Activated naive CD4-positive, alpha-beta T cell treated with anti-CD3 and anti-CD28 coated beads for 36 hours (primary cell): ENCODE measurements at regions not wholly inside any gene's neighbourhood (a gene's known extent, or its start where the extent isn't known, plus 50 kb on each side); places are given as distances from the start of the nearest gene placed in this dataset.

Experiments used
- CTCF ChIA-PET: fragments of 350-600 bp; sonication (Branson Sonifier 250); formaldehyde crosslinking; loops from one replicate; lab custom pipeline; 2021; ENCODE audit warnings: antibody characterized with exemption; lab: Charles Lee
- DNase-seq: peaks from one replicate; pipeline ENCODE4 v3.0.0-alpha.2; 2020
- H3K27ac Mint-ChIP-seq: one replicate; pipeline ENCODE4 v1.8.0; 2021; ENCODE audit warnings: mild to moderate bottlenecking, mixed read lengths
- H3K27me3 Mint-ChIP-seq: one replicate; pipeline ENCODE4 v1.8.0; 2021; ENCODE audit warnings: low read depth, mixed read lengths
- H3K36me3 Mint-ChIP-seq: one replicate; pipeline ENCODE4 v1.8.0; 2021; ENCODE audit warnings: low read depth, mixed read lengths
- H3K4me1 Mint-ChIP-seq: one replicate; pipeline ENCODE4 v1.8.0; 2021; ENCODE audit warnings: low read depth, mixed read lengths
- H3K4me3 Mint-ChIP-seq: one replicate; pipeline ENCODE4 v1.8.0; 2021; ENCODE audit warnings: mild to moderate bottlenecking, moderate library complexity, mixed read lengths
- H3K9me3 Mint-ChIP-seq: one replicate; pipeline ENCODE4 v1.8.0; 2021; ENCODE audit warnings: mixed read lengths
- intact Hi-C: fragments of 100-400 bp; cut with micrococcal nuclease; formaldehyde crosslinking; loops from one replicate; pipeline ENCODE4 v1.15.1; 2023

GRCh38 chr4:59994118-59994517 is 1206.0 kb upstream of the ADGRL3 start:
- CTCF ChIA-PET, result no interaction called here
- Mint-ChIP-seq H3K4me1 (no peaks in the 10 kb centered on the region), H3K36me3 (no peaks in the 10 kb centered on the region), H3K27me3 (no peaks in the 10 kb centered on the region), H3K9me3 (peaks cover 28% of the 10 kb centered on the region), H3K27ac (no peak overlapping the region), H3K4me3 (no peak overlapping the region)
- DNase-seq, result no peak
- intact Hi-C loops, result no loop called here

DNA sequence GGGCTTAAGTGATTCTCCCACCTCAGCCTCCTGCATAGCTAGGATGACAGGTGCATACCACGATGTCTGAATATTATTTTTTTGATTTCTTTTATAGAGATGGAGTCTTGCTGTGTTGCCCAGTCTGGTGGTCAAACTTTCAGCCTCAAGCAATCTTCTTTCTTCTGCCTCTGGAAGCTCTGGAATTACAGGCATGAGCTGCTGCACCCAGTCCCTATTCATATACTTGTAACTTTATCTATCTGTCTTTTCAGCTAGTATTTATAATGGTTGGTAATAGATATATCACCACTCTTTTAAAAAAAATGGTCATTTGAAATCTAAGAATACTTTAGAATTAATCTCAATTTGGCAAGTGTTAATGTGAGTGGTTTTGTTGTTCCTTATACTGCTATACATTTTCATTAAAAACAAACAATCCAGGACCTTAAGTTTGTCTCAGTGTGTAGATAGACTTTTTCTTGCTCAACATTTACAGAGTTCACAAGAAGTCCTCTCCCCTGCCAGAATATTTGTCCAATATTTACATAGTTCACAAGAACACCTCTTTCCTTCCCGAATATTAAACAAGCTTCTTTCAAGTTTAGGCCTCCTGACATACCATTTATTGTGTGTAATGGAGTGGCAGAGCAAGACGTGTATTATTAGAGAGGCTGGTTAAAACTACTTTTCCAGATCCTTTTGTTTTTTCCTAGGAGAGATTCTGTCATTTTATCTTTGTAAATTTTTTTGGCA is 1197.4 kb upstream of the ADGRL3 start:
- CTCF ChIA-PET, result no interaction called here
- Mint-ChIP-seq H3K4me3 (no peak overlapping the region), H3K9me3 (peaks cover 12% of the 10 kb centered on the region), H3K27ac (no peak overlapping the region), H3K4me1 (no peaks in the 10 kb centered on the region), H3K27me3 (no peaks in the 10 kb centered on the region), H3K36me3 (no peaks in the 10 kb centered on the region)
- intact Hi-C loops, result no loop called here
- no peak for DNase-seq

DNA sequence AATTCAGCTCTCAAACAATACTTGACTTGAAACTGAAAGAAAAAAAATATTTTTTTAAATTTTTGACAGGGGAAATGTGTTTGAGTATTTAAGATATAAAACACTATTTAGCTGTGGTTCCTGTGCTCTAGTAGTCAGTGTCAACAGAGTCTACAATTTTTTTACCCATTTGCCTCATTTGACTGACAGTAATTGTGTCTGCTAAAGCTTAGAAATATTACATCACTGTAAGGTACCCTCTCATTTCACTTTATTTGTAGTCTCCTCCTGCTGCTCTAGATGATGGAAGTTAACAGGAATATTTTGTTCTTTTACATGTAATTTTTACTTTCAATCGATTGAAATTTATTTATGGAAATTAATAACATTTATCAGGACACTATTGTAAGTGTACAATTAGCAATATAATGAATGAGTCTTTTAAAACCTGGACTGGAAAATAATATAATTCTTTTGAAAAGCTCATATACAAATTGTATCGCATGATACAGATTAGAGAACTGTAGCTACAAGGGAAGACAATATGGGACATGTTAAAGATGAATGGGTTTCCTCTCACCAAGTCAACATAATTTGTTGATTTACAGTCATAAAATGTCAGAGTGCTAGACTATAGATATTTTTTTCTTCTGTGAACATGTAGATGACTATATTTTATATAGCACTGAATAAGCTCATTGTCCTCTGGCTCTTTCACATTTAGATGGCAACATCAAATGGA is 1186.5 kb upstream of the ADGRL3 start:
- H3K9me3 Mint-ChIP-seq, result peaks cover 4% of the 10 kb centered on the region
- no peak overlapping the region for H3K27ac Mint-ChIP-seq
- H3K36me3 Mint-ChIP-seq, result no peaks in the 10 kb centered on the region
- intact Hi-C loops, result no loop called here
- CTCF ChIA-PET, result no interaction called here
- no peaks in the 10 kb centered on the region for H3K27me3 Mint-ChIP-seq
- no peak for DNase-seq
- H3K4me3 Mint-ChIP-seq, result no peak overlapping the region
- H3K4me1 Mint-ChIP-seq, result no peaks in the 10 kb centered on the region

DNA sequence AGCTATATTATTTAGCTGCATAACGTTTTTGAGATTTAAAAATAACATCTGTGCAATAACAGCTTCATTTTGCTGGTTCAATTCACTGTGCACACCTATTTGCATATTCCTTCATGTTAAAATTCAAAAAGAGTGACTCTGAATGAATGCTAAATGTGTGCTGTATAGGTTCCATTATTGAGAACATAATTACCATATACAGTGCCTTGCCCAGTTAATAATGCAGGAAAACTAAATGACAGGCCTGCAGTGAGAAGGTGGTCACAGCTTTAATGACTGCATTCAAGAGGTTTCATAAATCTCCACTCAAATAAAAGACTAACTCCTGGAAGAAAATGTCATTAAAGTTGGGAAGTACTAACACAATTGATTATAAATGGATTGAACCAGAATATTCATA is 1183.2 kb upstream of the ADGRL3 start:
- no peaks in the 10 kb centered on the region for H3K36me3 Mint-ChIP-seq
- H3K27ac Mint-ChIP-seq, result no peak overlapping the region
- no peaks in the 10 kb centered on the region for H3K27me3 Mint-ChIP-seq
- CTCF ChIA-PET, result no interaction called here
- H3K4me3 Mint-ChIP-seq, result no peak overlapping the region
- DNase-seq, result no peak
- no peaks in the 10 kb centered on the region for H3K4me1 Mint-ChIP-seq
- H3K9me3 Mint-ChIP-seq, result peaks cover 5% of the 10 kb centered on the region
- intact Hi-C loops, result no loop called here

GRCh38 chr4:60019180-60019579 is 1180.9 kb upstream of the ADGRL3 start:
- Mint-ChIP-seq H3K27me3 (no peaks in the 10 kb centered on the region), H3K27ac (no peak overlapping the region), H3K4me1 (no peaks in the 10 kb centered on the region), H3K36me3 (no peaks in the 10 kb centered on the region), H3K9me3 (peaks cover 5% of the 10 kb centered on the region), H3K4me3 (no peak overlapping the region)
- no peak for DNase-seq
- intact Hi-C loops, result no loop called here
- CTCF ChIA-PET, result no interaction called here

DNA sequence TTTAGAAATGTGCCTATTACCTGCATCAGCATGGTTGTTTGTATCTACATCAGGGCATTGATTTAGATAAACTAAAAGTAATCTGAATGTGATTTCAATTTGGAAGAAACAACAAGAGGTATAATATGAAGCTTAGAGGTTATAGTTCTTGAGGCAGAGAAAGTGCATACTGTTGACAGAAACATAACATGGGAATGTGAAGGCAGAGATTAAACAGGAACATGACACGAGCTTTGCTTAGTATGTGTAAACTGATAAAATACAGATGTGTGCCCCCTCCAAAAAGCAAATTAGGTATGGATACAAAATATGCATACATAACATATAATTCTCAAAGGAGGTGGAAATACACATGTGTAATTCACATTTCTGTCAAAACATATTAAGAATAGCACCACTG is 1180.2 kb upstream of the ADGRL3 start:
- no peak overlapping the region for H3K27ac Mint-ChIP-seq
- intact Hi-C loops, result no loop called here
- CTCF ChIA-PET, result no interaction called here
- no peaks in the 10 kb centered on the region for H3K36me3 Mint-ChIP-seq
- no peaks in the 10 kb centered on the region for H3K4me1 Mint-ChIP-seq
- no peak overlapping the region for H3K4me3 Mint-ChIP-seq
- peaks cover 5% of the 10 kb centered on the region for H3K9me3 Mint-ChIP-seq
- H3K27me3 Mint-ChIP-seq, result no peaks in the 10 kb centered on the region
- no peak for DNase-seq

GRCh38 chr4:60020389-60020788 is 1179.7 kb upstream of the ADGRL3 start:
- intact Hi-C loops, result no loop called here
- CTCF ChIA-PET, result no interaction called here
- Mint-ChIP-seq H3K36me3 (no peaks in the 10 kb centered on the region), H3K27ac (no peak overlapping the region), H3K4me1 (no peaks in the 10 kb centered on the region), H3K27me3 (no peaks in the 10 kb centered on the region), H3K9me3 (peaks cover 4% of the 10 kb centered on the region), H3K4me3 (no peak overlapping the region)
- DNase-seq, result no peak

DNA sequence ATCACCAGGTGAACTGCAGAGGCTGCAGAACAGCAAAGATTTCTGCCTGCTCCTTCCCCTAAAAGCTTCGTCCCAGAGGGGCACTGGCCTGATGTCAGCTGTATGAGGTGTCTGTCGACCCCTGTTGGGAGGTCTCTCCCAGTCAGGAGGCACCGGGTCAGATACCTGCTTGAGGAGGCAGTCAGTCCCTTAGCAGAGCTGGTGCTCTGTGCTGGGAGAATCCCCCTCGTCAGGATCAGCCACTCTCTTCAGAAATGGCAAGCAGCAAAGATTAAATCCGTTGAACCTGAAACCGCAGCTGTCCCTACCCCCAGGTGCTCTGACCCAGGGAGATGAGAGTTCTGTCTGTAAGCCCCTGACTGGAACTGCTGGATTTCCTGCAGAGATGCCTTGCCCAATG is 1166.3 kb upstream of the ADGRL3 start:
- CTCF ChIA-PET, result no interaction called here
- H3K27ac Mint-ChIP-seq, result no peak overlapping the region
- DNase-seq, result no peak
- no peaks in the 10 kb centered on the region for H3K36me3 Mint-ChIP-seq
- peaks cover 7% of the 10 kb centered on the region for H3K9me3 Mint-ChIP-seq
- no peaks in the 10 kb centered on the region for H3K27me3 Mint-ChIP-seq
- intact Hi-C loops, result no loop called here
- H3K4me3 Mint-ChIP-seq, result no peak overlapping the region
- no peaks in the 10 kb centered on the region for H3K4me1 Mint-ChIP-seq

- Mint-ChIP-seq H3K4me3 (no peak overlapping the region), H3K9me3 (peaks cover 7% of the 10 kb centered on the region), H3K27me3 (no peaks in the 10 kb centered on the region), H3K27ac (no peak overlapping the region), H3K4me1 (no peaks in the 10 kb centered on the region), H3K36me3 (no peaks in the 10 kb centered on the region)
- CTCF ChIA-PET, result no interaction called here
- no peak for DNase-seq
- intact Hi-C loops, result no loop called here
These were observed 1165.8 kb upstream of the ADGRL3 start for GRCh38 chr4:60034361-60034760.

- H3K36me3 Mint-ChIP-seq, result no peaks in the 10 kb centered on the region
- intact Hi-C loops, result no loop called here
- H3K27ac Mint-ChIP-seq, result no peak overlapping the region
- H3K9me3 Mint-ChIP-seq, result peaks cover 11% of the 10 kb centered on the region
- H3K4me1 Mint-ChIP-seq, result no peaks in the 10 kb centered on the region
- CTCF ChIA-PET, result no interaction called here
- H3K27me3 Mint-ChIP-seq, result no peaks in the 10 kb centered on the region
- DNase-seq, result no peak
- no peak overlapping the region for H3K4me3 Mint-ChIP-seq
These were observed 1160.2 kb upstream of the ADGRL3 start for GRCh38 chr4:60039908-60040307.

DNA sequence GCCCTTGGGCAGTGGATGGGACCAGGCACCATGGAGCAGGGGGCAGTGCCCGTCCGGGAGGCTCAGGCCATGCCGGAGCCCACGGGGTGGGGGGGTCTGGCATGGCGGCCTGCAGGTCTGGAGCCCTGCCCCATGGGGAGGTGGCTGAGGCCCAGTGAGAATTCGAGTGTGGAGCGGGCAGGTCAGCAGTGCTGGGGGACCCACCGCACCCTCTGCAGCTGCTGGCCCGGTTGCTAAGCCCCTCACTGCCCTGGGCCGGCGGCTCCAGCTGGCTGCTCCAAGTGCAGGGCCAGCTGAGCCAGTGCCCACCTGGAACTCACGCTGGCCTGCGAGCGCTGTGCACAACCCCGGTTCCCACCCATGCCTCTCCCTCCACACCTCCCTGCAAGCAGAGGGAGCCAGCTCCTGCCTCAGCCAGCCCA is 1157.9 kb upstream of the ADGRL3 start:
- DNase-seq, result no peak
- Mint-ChIP-seq H3K36me3 (no peaks in the 10 kb centered on the region), H3K27me3 (no peaks in the 10 kb centered on the region), H3K27ac (no peak overlapping the region), H3K9me3 (peaks cover 11% of the 10 kb centered on the region), H3K4me3 (no peak overlapping the region), H3K4me1 (no peaks in the 10 kb centered on the region)
- CTCF ChIA-PET, result interaction anchor here (0.6 kb wide), 1 partner anchor 282 kb away, joined by 4 read pairs; no protein-coding TSS in a partner anchor
- intact Hi-C loops, result no loop called here

DNA sequence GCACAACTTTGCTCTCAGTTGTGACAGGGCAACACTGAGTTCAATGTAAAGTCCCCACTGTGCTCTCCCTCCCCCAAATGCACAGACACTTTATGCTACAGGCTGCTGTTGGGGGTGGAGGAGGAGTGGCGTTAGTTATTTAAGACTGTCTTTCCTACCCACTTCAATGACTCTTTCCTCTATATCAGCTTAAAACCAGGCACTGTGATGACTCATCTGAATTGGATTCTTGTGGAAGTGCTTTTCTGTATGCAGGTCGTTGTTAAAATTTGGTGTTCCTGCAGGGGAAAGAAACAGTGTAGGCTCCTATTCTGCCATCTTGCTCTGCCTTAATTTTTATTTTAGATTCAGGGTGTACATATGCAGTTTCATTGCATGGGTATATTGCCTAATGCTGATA is 1157.2 kb upstream of the ADGRL3 start:
- Mint-ChIP-seq H3K9me3 (peaks cover 11% of the 10 kb centered on the region), H3K4me1 (no peaks in the 10 kb centered on the region), H3K36me3 (no peaks in the 10 kb centered on the region), H3K4me3 (no peak overlapping the region), H3K27me3 (no peaks in the 10 kb centered on the region), H3K27ac (no peak overlapping the region)
- no peak for DNase-seq
- CTCF ChIA-PET, result interaction anchor here (0.6 kb wide), 2 partner anchors 282 to 533 kb away, joined by 4 to 6 read pairs; no protein-coding TSS in a partner anchor
- intact Hi-C loops, result no loop called here

DNA sequence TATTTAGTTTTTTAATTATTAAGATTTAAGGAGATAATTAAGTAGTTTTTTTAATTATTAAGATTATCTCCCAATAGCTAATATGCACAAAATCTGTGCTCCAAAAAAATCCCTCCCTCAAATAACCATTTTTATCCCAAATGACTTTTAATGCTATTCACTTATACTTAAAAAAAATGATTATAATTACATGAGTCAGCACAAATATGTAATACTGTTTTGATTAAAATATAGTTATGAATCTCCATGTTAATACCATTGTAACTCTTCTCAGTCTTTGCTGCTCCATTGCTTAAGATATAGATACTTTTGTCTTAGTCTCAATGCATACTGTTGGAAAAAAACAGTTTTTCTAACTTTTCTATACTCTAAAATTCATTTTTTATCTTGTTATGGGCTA is 1121.1 kb upstream of the ADGRL3 start:
- no peaks in the 10 kb centered on the region for H3K36me3 Mint-ChIP-seq
- H3K4me1 Mint-ChIP-seq, result no peaks in the 10 kb centered on the region
- CTCF ChIA-PET, result no interaction called here

More for the DNA sequence above, 1121.1 kb upstream of the ADGRL3 start:
- intact Hi-C loops, result no loop called here
- H3K9me3 Mint-ChIP-seq, result peaks cover 12% of the 10 kb centered on the region
- no peak overlapping the region for H3K4me3 Mint-ChIP-seq
- no peaks in the 10 kb centered on the region for H3K27me3 Mint-ChIP-seq
- DNase-seq, result no peak
- H3K27ac Mint-ChIP-seq, result no peak overlapping the region
